SHP77 (cell line): ENCODE measurements at regions not wholly inside any gene's neighbourhood (a gene's known extent, or its start where the extent isn't known, plus 50 kb on each side); places are given as distances from the start of the nearest gene placed in this dataset.

Source experiments
- DNase-seq, 2 experiments: peaks; one replicate each; lab custom pipeline; 2025; lab: John Stamatoyannopoulos, UW

GRCh38 chr11:115555336-115556090 is 51.3 kb upstream of the CADM1 start:
- no peak for DNase-seq
